HepG2 (cell line): ENCODE measurements at regions not wholly inside any gene's neighbourhood (a gene's known extent, or its start where the extent isn't known, plus 50 kb on each side); places are given as distances from the start of the nearest gene placed in this dataset.
"Not testable (repeated sequence)": the region's sequence is repeated elsewhere in the genome, so short reads cannot be mapped to it uniquely, and the experiment has no call there.

Experiments
- ATAC-seq: fragments of 200-7000 bp; cut with Tn5 transposase; 3 replicates; pipeline ENCODE4 v1.9.1; 2020; ENCODE audit warnings: mild to moderate bottlenecking, moderate library complexity
- BruUV-seq: library from RNA; stranded (reverse); fragments of 400-500 nt; replicated peaks from 2 replicates; lab custom pipeline; 2021; lab: Mats Ljungman, UMichigan
- CTCF ChIA-PET: fragments of 300-600 bp; formaldehyde crosslinking; extraction: SDS; loops from one replicate; lab custom pipeline; 2021; ENCODE audit warnings: low total read pairs, inconsistent platforms, low intra/inter-chr PET ratio; lab: Yijun Ruan, JAX
- POLR2A ChIA-PET: fragments of 350-600 bp; sonication (Branson Sonifier 250); formaldehyde crosslinking; loops from one replicate; lab custom pipeline; 2020; ENCODE audit warnings: antibody characterized with exemption, inconsistent platforms; lab: Yijun Ruan, JAX
- DNase-seq: peaks from one replicate; pipeline ENCODE4 v3.0.0-alpha.2; 2015; ENCODE audit warnings: low spot score
- FAIRE-seq: peaks from 3 replicates; lab custom pipeline; 2011; peaks lifted over from hg19 to GRCh38; lab: Jason Lieb, UNC
- H2AFZ ChIP-seq: one replicate; pipeline ENCODE4 v1.6.1; 2011; ENCODE audit warnings: low read length, inconsistent platforms
- H3K27ac ChIP-seq: fragments of 300-600 bp; 3 replicates; pipeline ENCODE4 v1.8.0; 2011; ENCODE audit warnings: mixed run types, mild to moderate bottlenecking, mixed read lengths, low read length, inconsistent platforms; ENCODE audit not compliant: insufficient read depth; ENCODE audit errors: extremely low read length
- H3K27me3 ChIP-seq, 2 experiments: fragments of 200-600 bp in 1 of 2; 2 replicates in 1 of 2; 3 replicates in 1 of 2; pipeline versions ENCODE4 v1.6.0 to v1.8.0; 2011; ENCODE audit warnings: low read length in 2 of 2, mild to moderate bottlenecking in 2 of 2, moderate library complexity in 2 of 2, inconsistent platforms in 1 of 2; ENCODE audit not compliant: insufficient read depth in 2 of 2, control insufficient read depth in 1 of 2
- H3K36me3 ChIP-seq, 2 experiments: fragments of 200-600 bp in 1 of 2; replicated peaks in 1 of 2; 2 replicates in 1 of 2; 3 replicates in 1 of 2; pipeline versions ENCODE4 v1.5.1 to v1.8.0; 2011; ENCODE audit warnings: low read length in 2 of 2, inconsistent platforms in 1 of 2; ENCODE audit not compliant: insufficient read depth in 2 of 2, control insufficient read depth in 1 of 2
- H3K4me1 ChIP-seq: 2 replicates; pipeline ENCODE4 v1.5.1; 2012; ENCODE audit warnings: low read length, inconsistent platforms; ENCODE audit not compliant: insufficient read depth
- H3K4me2 ChIP-seq: 2 replicates; pipeline ENCODE4 v1.6.0; 2011; ENCODE audit warnings: low read depth, low read length, inconsistent platforms
- H3K4me3 ChIP-seq, 3 experiments: fragments of 200-600 bp in 1 of 3; sonication (generic), shearing (Covaris generic) in 1 of 3; replicated peaks in 1 of 3; 2 replicates each; pipeline ENCODE4 v1.5.1; 2011 to 2016; ENCODE audit warnings: low read length in 3 of 3, inconsistent platforms in 2 of 3, low read depth in 2 of 3, mild to moderate bottlenecking in 2 of 3, control low read depth in 1 of 3, mixed read lengths in 1 of 3; ENCODE audit not compliant: insufficient read depth in 1 of 3
- H3K79me2 ChIP-seq: one replicate; pipeline ENCODE4 v1.6.1; 2011; ENCODE audit warnings: low read length, inconsistent platforms; ENCODE audit not compliant: insufficient read depth
- H3K9ac ChIP-seq: 2 replicates; pipeline ENCODE4 v1.6.0; 2011; ENCODE audit warnings: mild to moderate bottlenecking, low read depth, low read length, inconsistent platforms; ENCODE audit not compliant: insufficient read depth
- H3K9me3 ChIP-seq: 2 replicates; pipeline ENCODE4 v1.5.1; 2012; ENCODE audit warnings: mild to moderate bottlenecking, low read length
- H4K20me1 ChIP-seq: 2 replicates; pipeline ENCODE4 v1.6.0; 2011; ENCODE audit warnings: inconsistent platforms, mild to moderate bottlenecking, low read length, moderate library complexity; ENCODE audit not compliant: insufficient read depth
- CREB1 ChIP-seq, 2 experiments: fragments of 450-650 bp in 1 of 2; IDR thresholded peaks; 2 replicates each; pipeline ENCODE4 v1.6.1; 2016 to 2017; ENCODE audit warnings: control low read depth in 1 of 2, mild to moderate bottlenecking in 1 of 2, missing compliant biosample characterization in 1 of 2, missing genetic modification characterization in 1 of 2
- KDM6A ChIP-seq: IDR thresholded peaks from 2 replicates; pipeline ENCODE4 v1.6.1; 2016; ENCODE audit warnings: low read depth
- KLF6 ChIP-seq: IDR thresholded peaks from 2 replicates; pipeline ENCODE4 v1.8.0; 2016; ENCODE audit warnings: missing biosample characterization, missing genetic modification reagents
- PCBP1 ChIP-seq: fragments of 200-400 bp; formaldehyde crosslinking; IDR thresholded peaks from 2 replicates; pipeline ENCODE4 v1.6.1; 2017; ENCODE audit warnings: mild to moderate bottlenecking, low read depth, low read length, borderline replicate concordance
- PRPF4 ChIP-seq: fragments of 200-400 bp; formaldehyde crosslinking; IDR thresholded peaks from 2 replicates; pipeline ENCODE4 v1.6.1; 2016; ENCODE audit warnings: low read length, low read depth; ENCODE audit not compliant: poor library complexity, severe bottlenecking
- TCF12 ChIP-seq, 2 experiments: fragments of 450-650 bp in 1 of 2; sonication (generic) in 1 of 2; formaldehyde crosslinking in 1 of 2; IDR thresholded peaks; 2 replicates each; pipeline versions ENCODE4 v1.6.1 to v1.8.0; 2017 to 2022; ENCODE audit warnings: antibody characterized with exemption in 1 of 2, mild to moderate bottlenecking in 1 of 2, missing genetic modification reagents in 1 of 2, moderate library complexity in 1 of 2
- TOE1 ChIP-seq: sonication (generic); formaldehyde crosslinking; IDR thresholded peaks from 2 replicates; pipeline ENCODE4 v1.4.0; 2020; ENCODE audit warnings: mild to moderate bottlenecking, missing genetic modification reagents
- YY1 ChIP-seq: IDR thresholded peaks from 2 replicates; pipeline ENCODE4 v1.6.1; 2011; ENCODE audit warnings: low read length, low read depth, moderate library complexity, mild to moderate bottlenecking; ENCODE audit not compliant: insufficient read depth, insufficient replicate concordance
- ZNF3 ChIP-seq: IDR thresholded peaks from 2 replicates; pipeline ENCODE4 v1.7.0; 2017; ENCODE audit warnings: inconsistent platforms
- WGBS: methylation state at CpG from one replicate; pipeline ENCODE4 v1.1.6; 2017; ENCODE audit warnings: low lambda C conversion rate; 5-methylcytosine and 5-hydroxymethylcytosine counted together
- in situ Hi-C: cut with HindIII; loops from 2 replicates; pipeline ENCODE4 v1.10.0; 2017; ENCODE audit warnings: low pct_unique_long_range_greater_than_20kb; ENCODE audit not compliant: extremely low pct_ligation_motif_present
- intact Hi-C: fragments of 100-400 bp; cut with micrococcal nuclease; formaldehyde crosslinking; loops from one replicate; pipeline ENCODE4 v1.10.0; 2022; ENCODE audit not compliant: unreplicated experiment
- TF ChIP-seq, protein P1 (sequence below): sonication (generic); formaldehyde crosslinking; IDR thresholded peaks from 2 replicates; pipeline ENCODE4 v1.4.0; 2020; ENCODE audit warnings: missing genetic modification reagents, borderline replicate concordance
- TF ChIP-seq, protein P2 (sequence below): IDR thresholded peaks from 2 replicates; pipeline ENCODE4 v1.6.1; 2016; ENCODE audit warnings: low read depth

DNA sequence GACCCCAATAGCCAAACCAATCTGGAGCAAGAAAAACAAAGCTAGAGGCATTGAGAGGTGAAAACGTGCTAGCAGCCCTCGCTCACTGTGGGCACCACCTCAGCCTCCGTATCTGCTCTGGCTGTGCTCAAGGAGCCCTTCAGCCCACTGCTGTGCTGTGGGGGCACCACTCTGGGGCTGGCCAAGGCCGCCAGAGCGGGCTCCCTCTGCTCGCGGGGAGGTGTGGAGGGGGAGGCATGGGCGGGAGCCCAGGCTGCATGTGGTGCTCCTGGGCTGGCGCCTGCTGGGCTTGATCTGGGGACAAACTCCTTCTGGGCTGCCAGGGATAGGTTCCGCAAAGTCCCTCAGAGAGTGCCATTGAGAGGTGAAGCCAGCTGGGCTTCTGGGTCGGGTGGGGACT, 1002.0 kb downstream of the GATA3 start:
- 40% methylated on average over 10 of the region's 11 CpGs for WGBS
- intact Hi-C loops = no loop called here

DNA sequence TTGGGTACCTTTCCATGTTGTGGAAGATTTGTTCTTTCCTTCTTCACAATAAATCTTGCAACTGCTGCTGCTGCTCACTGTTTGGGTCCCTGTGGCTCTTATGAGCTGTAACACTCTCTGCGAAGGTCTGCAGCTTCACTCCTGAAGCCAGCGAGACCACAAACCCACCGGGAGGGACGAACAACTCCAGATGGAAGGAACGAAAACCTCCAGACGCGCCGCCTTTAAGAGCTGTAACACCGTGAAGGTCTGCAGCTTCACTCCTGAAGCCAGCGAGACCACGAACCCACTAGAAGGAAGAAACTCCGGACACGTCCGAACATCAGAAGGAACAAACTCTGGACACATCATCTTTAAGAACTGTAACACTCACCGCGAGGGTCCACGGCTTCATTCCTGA, 1002.8 kb downstream of the GATA3 start:
- ATAC-seq, BruUV-seq, POLR2A ChIA-PET, intact Hi-C loops, in situ Hi-C loops, FAIRE-seq, H4K20me1 ChIP-seq, DNase-seq, H3K9me3 ChIP-seq, H3K36me3 ChIP-seq, H3K9ac ChIP-seq, CTCF ChIA-PET, H3K79me2 ChIP-seq, H3K4me2 ChIP-seq, H3K27ac ChIP-seq, H3K4me1 ChIP-seq, H3K4me3 ChIP-seq, H3K27me3 ChIP-seq, H2AFZ ChIP-seq: not testable (repeated sequence)
- 22% methylated on average over 14 of the region's 17 CpGs for WGBS

More for the DNA sequence above, 1002.0 kb downstream of the GATA3 start:
- no peak overlapping the region for H3K27ac ChIP-seq
- no peaks in the 10 kb centered on the region for H4K20me1 ChIP-seq
- H2AFZ ChIP-seq = no peak overlapping the region
- ChIA-PET CTCF (no interaction called here), POLR2A (no interaction called here)
- ATAC-seq (no peak), DNase-seq (no peak), FAIRE-seq (no peak)
- no peaks in the 10 kb centered on the region for H3K27me3 ChIP-seq
- TF ChIP-seq TCF12 (IDR thresholded peaks at IDR 0.05) (no peak), TCF12 (CRISPR knock-in tag; IDR thresholded peaks at IDR 0.05) (no peak), KLF6 (CRISPR knock-in tag) (no peak), CREB1 (IDR thresholded peaks at IDR 0.05) (no peak), CREB1 (CRISPR knock-in tag; IDR thresholded peaks at IDR 0.05) (no peak), YY1 (no peak), KDM6A (CRISPR knock-in tag) (no peak), ZNF3 (CRISPR knock-in tag) (no peak), TOE1 (CRISPR knock-in tag) (no peak), PRPF4 (no peak), PCBP1 (no peak)
- TF ChIP-seq, protein P1, sequence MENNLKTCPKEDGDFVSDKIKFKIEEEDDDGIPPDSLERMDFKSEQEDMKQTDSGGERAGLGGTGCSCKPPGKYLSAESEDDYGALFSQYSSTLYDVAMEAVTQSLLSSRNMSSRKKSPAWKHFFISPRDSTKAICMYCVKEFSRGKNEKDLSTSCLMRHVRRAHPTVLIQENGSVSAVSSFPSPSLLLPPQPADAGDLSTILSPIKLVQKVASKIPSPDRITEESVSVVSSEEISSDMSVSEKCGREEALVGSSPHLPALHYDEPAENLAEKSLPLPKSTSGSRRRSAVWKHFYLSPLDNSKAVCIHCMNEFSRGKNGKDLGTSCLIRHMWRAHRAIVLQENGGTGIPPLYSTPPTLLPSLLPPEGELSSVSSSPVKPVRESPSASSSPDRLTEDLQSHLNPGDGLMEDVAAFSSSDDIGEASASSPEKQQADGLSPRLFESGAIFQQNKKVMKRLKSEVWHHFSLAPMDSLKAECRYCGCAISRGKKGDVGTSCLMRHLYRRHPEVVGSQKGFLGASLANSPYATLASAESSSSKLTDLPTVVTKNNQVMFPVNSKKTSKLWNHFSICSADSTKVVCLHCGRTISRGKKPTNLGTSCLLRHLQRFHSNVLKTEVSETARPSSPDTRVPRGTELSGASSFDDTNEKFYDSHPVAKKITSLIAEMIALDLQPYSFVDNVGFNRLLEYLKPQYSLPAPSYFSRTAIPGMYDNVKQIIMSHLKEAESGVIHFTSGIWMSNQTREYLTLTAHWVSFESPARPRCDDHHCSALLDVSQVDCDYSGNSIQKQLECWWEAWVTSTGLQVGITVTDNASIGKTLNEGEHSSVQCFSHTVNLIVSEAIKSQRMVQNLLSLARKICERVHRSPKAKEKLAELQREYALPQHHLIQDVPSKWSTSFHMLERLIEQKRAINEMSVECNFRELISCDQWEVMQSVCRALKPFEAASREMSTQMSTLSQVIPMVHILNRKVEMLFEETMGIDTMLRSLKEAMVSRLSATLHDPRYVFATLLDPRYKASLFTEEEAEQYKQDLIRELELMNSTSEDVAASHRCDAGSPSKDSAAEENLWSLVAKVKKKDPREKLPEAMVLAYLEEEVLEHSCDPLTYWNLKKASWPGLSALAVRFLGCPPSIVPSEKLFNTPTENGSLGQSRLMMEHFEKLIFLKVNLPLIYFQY (CRISPR knock-in tag) = no peak
- TF ChIP-seq, protein P2, sequence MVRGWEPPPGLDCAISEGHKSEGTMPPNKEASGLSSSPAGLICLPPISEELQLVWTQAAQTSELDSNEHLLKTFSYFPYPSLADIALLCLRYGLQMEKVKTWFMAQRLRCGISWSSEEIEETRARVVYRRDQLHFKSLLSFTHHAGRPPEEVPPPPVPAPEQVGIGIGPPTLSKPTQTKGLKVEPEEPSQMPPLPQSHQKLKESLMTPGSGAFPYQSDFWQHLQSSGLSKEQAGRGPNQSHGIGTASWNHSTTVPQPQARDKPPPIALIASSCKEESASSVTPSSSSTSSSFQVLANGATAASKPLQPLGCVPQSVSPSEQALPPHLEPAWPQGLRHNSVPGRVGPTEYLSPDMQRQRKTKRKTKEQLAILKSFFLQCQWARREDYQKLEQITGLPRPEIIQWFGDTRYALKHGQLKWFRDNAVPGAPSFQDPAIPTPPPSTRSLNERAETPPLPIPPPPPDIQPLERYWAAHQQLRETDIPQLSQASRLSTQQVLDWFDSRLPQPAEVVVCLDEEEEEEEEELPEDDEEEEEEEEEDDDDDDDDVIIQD (CRISPR knock-in tag) = no peak
- H3K4me2 ChIP-seq = no peak overlapping the region
- H3K4me3 ChIP-seq = no peak overlapping the region
- H3K4me1 ChIP-seq = no peaks in the 10 kb centered on the region
- H3K9me3 ChIP-seq = peaks cover 10% of the 10 kb centered on the region; the same call in 1 of the 2 replicates
- no peak overlapping the region for H3K9ac ChIP-seq
- no TSS peak for BruUV-seq
- no peaks in the 10 kb centered on the region for H3K79me2 ChIP-seq
- in situ Hi-C loops = no loop called here
- H3K36me3 ChIP-seq = no peaks in the 10 kb centered on the region
